Body of pancreas (tissue), 4 donors: ENCODE measurements at regions not wholly inside any gene's neighbourhood (a gene's known extent, or its start where the extent isn't known, plus 50 kb on each side); places are given as distances from the start of the nearest gene placed in this dataset.

ENCODE experiments used
- CTCF ChIP-seq, 7 experiments: fragments of 450-650 bp in 4 of 7; fragments of 200-600 bp in 3 of 7; sonication (generic) in 3 of 7; IDR thresholded peaks; one replicate each; pipeline ENCODE4 v1.5.1; 2016 to 2019; ENCODE audit warnings: antibody characterized with exemption in 7 of 7
- POLR2A ChIP-seq, 3 donors: fragments of 450-650 bp; IDR thresholded peaks; one replicate each; pipeline ENCODE4 v1.6.1; 2016; ENCODE audit warnings: antibody characterized with exemption in 3 of 3, mild to moderate bottlenecking in 2 of 3

- TF ChIP-seq CTCF (IDR thresholded peaks at IDR 0.05) (no peak), POLR2A (IDR thresholded peaks at IDR 0.05) (no peak)
Observed at GRCh38 chr11:7154881-7155361, 66.1 kb downstream of the RBMXL2 start.
